ENCODE measurements at regions not wholly inside any gene's neighbourhood (a gene's known extent, or its start where the extent isn't known, plus 50 kb on each side); places are given as distances from the start of the nearest gene placed in this dataset.
"Not testable (repeated sequence)": the region's sequence is repeated elsewhere in the genome, so short reads cannot be mapped to it uniquely, and the experiment has no call there.

DNA sequence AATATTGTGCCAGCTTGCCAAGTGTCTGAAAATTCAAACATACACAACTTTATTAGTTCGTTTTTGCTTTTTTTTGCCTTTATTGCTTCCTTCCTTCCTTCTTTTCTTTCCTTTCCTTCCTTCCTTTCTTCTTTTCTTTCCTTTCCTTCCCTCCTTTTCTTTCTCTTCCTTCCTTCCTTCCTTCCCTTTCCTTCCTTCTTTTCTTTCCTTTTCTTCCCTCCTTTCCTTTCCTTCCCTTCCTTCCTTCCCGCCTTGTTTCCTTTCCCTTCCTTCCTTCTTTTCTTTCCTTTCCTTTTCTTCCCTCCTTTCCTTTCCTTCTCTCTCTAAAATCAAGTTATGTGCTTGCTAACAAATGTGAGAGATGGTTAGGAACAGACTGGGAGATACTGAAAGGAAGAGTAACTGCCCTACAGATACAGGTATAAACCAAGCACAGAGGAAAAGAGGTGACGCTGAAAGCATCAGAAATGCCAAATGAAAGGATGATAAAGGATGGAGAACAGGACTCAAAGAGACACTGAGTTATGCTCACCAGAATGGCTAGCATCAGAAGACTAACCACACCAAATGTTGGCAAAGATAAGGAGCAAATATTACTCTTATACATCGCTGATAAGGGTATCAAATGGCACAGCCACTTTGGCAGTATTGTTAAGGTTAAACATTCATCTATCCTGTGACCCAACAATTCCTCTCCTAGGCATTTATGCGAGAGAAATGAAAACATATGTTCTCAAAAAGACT is 151.6 kb downstream of the MREG start:
- DNase-seq = no peak

DNA sequence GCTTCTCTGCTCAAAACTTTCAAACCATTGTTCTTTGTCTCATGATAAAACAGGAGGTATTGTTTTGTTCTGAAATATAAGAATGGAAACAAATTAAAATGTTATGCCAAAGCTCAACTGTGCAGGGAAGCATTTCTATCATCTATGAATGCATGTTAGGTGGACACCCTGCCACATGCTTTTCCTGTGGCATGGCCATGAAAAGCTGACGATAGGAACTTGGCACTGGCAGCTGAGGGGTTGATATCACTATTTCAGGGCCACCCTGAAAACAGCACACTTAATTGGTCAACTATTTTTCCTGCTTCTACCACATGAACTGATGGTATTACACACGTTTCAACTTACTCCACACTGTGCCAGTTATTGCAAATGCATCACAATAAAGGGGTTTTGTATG is 157.3 kb downstream of the MREG start:
- DNase-seq = no peak

DNA sequence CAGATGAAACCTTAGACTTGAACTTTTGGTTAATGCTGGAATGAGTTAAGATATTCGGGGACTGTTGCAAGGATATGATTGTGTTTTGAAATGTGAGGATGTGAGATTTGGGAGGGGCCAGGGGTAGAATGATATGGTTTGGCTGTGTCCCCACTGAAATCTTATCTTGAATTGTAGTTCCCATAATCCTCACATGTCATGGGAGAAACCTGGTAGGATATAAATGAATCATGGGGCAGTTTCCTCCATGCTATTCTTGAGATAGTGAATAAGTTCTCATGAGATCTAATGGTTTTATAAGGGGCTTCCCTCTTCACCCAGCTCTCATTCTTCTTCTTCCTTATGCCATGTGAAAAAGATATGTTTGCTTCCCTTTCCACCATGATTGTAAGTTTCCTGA is 158.0 kb downstream of the MREG start:
- not testable (repeated sequence) for DNase-seq

DNA sequence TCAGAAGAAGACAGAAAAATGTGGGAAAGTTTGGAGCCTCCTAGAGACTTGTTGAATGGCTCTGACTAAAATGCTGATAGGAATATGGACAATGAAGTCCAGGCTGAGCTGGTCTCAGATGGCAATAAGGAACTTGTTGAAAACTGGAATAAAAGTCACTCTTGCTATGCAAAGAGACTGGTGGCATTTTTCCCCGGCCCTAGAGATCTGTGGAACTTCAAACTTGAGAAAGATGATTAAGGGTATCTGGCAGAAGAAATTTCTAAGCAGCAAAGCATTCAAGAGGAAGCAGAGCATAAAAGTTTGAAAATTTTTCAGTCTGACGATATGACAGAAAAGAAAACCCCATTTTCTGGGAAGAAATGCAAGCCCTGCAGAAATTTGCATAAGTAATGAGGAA is 159.3 kb downstream of the MREG start:
- no peak for DNase-seq

DNA sequence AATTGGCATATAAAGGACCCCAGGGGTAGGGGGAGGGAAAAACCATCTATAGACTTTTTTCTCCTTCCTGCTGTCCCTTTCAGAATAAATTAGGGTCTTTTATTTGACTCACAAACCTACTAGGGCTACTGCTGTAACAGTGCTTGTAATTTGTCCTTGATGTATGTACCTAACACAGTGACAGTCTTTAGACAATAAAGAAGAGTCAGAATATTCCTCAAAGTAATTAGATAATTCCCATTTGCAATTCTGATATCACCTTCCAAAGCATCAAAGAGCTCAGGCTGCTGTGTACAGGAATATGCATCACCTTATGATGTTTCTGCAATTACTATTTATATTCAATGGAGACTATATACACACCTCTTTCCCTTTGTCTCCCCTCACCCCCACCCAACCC is 161.7 kb downstream of the MREG start:
- DNase-seq = no peak

DNA sequence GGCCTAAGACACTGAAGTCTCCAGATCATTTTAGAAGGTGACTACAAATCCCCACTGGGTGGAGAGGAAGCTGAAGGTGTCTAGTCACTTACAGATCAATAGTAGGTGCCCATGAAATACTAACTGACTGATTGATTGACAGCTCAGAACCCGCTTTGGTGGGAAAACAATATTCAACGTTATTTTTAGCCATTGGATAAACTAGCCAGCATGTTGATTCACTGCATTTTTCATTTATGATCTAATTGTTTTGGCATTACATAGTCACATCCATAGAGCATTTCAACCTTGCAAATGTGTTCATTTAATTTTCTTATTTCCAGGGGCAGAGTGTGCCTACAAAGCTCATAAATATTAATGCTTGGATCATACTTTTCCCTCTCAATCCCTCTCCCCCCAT is 162.3 kb downstream of the MREG start:
- DNase-seq = no peak

DNA sequence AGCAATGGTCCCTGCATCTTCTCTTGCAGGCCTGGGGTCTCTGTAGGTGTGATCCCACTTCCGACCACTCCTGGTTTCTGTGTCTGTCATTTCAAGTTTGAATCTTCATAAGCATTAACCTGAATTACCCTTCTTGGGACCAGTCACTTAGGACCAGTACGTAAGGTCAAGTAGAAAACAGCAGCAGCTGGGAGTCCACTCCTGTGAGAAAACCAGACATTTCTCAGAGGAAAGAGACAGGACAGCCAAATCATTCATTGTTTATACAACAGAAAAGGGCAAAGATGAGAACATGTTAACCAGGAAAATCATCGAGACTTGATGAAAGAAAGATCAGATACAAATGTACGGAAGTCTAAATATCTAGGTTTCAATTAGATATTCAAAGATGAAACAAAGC is 163.0 kb downstream of the MREG start:
- no peak for DNase-seq

DNA sequence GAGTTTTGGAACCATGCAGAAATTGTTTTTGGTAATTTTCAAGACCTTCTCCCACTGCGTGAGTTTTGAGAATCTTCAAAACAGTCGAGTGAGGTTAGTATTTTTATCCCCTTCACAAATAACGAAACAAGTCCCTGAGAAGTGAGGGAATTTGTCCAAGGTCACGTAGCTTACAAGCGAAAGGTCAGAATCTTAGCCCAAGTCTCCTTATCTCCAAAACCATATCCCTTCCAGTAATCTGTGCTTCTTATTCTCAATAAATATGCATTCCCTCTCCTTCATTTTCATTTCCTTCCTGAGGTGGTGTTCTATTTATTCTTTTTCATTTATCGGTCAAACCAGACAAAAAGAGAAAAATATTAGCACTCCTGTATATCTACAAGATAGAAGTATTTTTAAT is 163.6 kb downstream of the MREG start:
- DNase-seq = no peak

DNA sequence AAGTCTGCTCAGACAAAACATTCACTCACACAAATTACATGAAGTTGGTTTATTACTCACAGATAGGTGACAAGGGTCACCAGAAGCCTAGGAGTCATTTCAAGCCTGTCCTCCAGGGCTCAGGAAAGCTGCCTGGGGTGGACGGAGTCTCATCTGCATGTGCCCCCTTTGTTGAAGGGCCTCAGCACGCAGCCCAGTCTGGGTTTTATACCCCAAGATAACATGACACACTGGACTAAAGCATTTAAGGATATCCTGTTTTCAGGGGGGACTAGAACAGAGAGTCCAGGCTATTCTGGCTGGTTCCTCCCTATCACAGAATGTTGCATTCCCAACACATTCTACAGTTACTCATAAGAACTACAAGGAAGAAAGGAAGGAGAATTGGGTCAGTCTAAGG is 164.7 kb downstream of the MREG start:
- no peak for DNase-seq

DNA sequence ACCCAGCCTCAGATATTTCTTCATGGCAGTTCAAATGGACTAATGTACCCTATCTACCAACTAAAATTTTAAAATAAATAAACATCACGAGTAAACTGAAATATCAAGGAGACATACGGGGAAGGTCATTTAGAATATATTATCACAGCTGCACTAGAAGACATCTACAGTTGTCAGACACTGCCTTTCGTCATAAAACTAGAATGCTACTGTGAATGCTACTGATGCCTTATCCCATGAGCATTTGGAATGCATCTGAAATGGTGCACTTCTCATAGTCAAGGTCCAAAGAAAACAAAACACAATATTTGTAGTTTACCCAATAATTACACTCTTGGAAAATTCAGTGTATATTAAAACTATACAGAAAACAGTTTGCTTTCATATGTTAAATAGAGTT is 165.2 kb downstream of the MREG start:
- DNase-seq = no peak

DNA sequence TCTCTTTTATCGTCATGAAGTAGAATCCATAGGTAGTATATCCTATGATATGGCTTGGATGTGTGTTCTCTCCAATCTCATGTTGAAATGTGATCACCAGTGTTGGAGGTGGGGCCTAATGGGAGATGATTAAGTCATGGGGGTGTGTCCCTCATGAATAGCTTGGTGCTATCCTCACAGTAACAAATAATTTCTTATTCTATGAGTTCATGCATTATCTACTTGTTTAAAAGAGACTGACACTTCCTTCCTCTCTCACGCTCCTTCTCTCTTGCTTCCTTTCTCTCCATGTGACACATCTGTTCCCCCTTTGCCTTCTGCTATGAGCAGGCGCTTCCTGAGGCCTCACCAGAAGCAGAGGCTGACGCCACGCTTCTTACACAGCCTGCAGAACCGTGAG is 165.6 kb downstream of the MREG start:
- no peak for DNase-seq

DNA sequence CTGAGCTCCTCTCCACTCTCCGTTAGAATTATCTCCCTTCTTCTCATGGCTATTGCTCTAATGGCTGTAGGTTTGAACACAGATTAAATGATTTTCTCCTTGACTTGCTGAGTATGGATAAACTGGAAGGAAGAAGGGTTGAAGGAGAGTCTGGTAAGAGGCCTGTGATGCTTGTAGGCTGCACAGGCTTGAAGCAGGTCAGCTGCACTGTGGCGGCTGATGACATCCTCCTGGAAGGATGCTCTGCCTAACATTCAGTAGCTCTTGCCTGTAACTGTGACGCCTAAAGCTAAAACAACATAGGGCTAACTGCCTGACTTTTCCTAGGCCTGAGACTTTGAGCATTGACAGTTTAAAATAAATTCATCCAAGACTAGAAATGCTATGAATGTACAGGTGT is 166.3 kb downstream of the MREG start:
- DNase-seq = no peak

DNA sequence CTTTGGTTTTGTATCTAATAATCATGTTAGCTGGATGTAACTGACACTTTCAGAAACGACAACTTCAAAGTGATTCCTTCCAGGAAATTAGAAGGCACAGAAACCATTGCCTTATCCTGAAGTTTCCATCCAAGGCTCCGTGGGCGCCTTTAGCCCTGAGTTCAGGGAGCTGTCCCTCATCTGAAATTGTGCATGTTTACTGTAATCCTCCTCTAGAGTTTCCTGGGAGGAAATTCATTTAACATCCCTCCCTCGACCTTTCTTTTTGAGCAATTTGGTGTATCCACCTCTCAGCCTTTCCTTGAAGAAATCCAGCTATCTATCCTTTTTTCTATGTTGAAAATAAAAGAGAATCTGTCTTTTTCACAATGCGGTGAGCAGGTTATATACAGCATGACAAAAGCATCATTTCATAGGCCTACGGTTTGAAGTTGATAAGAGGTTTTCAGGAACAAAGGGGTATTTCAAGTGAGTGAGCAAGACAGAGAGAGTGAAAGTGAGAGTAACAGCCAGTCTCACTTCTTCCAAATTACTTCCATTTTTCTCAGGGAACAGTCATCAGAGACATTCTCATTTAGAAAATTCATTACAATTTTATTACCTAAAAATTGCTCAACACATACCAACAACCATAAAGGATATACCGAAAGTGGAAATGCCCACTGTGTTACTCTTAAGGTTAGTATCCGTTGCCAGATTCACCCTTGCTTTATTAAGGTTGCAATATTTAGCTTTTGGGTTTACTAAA is 167.3 kb downstream of the MREG start:
- DNase-seq = no peak

DNA sequence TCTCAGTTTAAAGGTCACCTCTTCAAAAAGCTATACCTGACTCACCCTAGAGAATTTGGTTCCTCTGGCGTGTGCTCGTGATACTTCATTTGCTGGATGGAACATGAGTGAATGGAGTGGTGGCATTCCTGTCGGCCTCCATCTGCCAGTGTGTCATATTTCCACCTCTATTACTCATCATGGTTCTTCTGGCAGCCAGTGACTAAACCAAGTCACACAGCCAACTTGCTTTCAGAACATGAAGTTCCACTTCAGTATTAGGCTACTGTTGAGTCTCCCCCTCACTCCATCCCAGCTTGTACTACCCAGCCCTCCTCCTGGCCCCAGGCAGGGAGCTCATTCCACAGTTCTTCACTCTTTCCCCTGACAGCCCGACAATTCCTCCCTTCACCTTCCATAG is 169.8 kb downstream of the MREG start:
- no peak for DNase-seq

DNA sequence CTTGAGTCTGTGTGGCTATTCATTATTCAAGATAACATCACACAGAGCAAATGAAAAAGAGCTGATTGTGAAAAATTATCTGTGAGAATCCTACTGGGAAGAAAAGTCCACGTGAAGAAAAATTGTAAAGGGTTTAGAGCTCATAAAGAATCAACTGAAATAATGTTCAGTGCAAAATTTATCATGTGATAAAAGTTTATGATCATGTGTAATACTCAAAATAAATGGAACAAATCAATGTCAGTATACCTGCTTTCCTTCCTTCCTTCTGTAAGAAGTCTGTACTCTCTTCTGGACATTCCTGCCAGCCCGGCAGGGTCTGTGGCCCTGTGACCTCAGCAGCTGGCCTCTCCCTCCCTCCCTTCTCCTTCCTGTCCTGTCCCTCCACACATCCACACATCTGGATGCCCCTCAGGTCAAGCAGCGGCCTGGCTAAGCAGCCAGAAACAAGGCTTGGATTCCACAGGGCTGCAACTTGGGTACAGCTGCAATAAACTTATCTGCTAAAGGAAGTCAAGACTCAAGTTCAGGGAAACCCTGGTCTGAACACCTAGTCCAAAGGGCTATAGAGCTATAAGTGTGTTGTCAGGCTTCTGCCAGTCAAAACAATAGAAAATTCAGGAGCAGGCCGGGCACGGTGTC is 172.1 kb downstream of the MREG start:
- DNase-seq = no peak

DNA sequence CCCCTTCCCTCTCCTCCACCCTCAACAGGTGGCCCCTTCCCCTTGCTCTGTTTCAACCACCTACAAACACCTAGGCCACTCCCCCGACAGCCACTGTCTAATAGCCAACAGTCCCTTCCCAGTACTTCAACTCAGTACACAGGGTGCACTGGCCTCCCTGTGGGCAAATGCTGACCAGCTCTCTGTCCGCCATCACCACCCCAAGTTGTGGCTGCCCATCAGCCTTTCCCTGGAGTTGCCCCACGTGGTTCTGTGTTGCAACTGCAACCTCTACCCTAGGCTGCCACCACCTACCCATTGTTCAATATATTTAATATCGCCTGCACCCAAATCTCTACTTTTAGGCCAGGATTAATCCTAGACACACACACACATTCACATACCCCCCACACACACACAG is 173.5 kb downstream of the MREG start:
- DNase-seq = no peak

DNA sequence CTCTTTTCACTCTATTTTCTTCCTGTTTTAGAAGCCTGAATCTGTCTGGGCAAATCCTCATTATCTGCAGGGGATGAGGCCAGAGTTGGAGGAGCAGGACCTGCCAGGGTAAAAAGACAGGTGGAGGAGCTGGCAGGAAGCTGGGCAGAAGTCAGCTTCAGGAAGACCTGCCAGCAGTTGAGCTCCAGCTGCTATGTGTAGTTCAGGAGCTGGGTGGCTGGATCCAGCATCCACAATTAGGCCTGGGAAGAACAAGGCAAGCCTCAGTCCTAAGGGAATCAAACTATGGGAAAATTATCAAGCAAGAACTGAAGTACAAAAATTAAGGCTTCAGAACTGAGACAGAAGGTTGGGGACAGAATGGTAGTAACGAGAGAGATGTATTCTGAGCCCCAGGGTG is 174.0 kb downstream of the MREG start:
- no peak for DNase-seq

DNA sequence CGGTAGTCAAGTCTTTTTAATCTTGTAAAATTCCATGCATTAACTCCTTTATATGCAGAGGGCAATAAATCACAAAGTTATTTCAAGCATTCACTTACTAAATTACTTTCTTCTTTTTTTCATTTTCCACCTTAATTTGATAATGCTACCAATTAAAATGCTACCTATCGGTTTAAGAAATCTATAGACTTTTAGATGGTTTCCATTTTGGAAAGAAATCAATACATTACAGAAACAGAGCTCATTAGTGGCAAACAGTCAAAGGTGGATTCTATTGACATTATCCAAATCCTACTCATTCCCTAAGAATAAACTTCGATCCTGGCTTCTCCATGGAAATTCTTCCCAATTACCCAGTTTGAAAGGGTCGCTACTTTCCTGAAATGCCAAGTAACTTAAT is 176.5 kb downstream of the MREG start:
- no peak for DNase-seq

DNA sequence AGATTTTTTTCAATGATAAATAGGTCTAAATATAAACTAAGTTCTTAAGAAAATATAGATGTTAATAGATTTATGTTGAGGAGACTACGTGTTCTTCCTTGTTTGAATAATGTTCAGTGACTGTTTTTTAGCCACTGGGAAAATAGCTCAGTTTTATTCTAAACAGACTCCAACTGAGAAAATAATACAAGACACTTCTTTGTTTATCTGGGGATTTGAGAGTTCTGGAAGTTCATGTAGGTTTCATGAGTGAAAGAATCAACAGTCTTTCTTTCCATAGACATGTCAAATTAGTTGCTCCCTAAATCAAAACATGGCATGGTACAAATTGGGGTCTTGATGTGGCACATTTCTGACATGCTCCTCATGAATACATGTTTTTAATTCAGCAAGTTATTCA is 177.7 kb downstream of the MREG start:
- no peak for DNase-seq

DNA sequence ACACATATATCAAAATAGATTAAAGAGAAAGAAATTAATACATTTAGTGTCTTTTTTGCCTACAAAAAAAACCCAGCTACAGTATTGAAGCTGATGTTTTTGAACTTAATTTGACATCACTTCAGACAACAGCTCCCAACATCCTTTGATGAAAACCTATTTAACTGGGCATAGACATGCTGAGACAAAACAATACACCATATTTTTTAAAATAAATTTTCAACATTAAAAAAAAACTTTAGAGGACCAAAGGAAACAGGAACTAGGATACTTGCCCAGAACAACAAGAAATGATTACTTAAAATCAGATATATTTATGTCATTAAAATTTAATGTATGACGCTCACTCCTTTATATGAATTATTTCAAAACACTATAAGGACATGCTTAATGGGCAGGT is 178.1 kb downstream of the MREG start:
- no peak for DNase-seq

DNA sequence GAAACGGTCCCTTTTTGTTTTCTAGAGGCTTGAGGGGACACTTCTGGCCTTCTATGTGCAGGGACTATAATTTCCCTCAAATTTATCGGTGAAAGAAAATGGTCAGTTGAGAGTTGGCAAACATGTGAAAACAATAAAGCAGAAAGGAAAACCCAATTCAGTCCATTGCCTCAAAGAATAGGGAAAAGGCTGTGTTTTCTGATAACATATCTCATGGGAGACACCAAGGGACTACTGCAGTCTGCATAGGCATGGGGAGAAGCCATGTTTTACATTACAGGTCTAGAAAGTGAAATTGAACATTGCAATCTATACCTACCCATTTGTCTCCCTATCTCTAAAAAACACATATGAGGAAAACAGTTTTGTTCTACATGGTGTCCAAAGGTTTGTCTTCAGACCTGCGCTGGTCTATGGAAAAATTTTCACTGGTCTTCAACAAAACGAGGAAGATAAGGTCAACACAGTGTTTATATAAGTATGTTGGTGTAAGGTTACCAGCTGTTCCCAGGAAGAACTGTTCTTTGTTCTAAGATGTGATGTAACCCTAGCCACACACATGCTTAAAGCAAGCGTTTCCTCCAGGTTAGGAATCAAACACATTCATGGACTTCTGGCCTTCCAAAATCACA is 179.7 kb downstream of the MREG start:
- DNase-seq = no peak

DNA sequence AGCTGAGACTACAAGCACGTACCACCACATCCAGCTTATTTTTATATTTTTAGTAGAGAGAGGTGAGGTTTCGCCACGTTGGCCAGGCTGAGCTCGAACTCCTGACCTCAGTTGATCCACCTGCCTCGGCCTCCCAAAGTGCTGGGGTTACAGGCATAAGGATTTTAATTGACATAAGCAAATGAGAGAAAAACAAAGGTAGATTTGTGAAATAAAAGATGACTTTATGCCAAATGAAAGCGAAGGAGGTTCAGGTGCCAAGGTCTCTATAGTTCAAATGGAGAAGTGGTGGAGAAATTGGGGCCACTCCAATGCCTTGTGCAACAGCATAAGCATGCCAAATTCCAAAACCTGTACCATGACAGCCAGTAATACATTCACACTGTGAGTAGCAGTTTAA is 180.6 kb downstream of the MREG start:
- DNase-seq = no peak

DNA sequence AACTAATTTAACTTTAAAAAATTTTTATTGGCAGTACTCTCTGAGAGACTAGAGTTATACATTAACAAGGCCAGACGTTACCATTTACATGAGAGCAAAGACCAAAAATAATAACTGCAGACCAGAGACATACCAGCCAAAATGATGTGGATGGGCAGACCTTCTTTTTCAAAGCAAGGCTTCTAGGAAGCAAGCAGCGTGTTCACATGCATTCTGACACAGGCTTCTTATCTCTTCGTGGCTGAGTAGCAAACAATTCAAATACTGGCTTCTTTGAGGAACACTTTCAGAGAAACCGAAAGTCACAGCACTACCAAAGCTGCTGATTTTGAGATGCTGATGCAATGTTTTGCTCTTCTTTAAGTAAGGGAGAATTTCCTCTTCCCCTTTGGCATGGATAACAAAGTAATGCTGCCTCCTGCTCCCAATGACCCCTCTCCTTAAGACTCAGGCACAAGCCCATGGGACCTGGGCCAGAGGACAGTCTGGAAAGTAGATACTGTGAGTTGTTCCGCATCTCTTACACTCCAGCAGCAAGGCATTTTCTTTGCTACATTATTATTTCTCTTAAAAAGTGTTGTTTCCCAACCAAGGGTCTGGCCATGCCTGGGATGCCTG is 181.9 kb downstream of the MREG start:
- no peak for DNase-seq

All from AML-193 (cell line).